MM.1S (cell line): ENCODE measurements at regions not wholly inside any gene's neighbourhood (a gene's known extent, or its start where the extent isn't known, plus 50 kb on each side); places are given as distances from the start of the nearest gene placed in this dataset.

ENCODE experiments used
- EZH2 ChIP-seq: fragments of 300-600 bp; sonication (generic); optimal IDR thresholded peaks from 2 replicates; pipeline ENCODE3; 2017; ENCODE audit warnings: low read depth, mild to moderate bottlenecking, antibody characterized with exemption, low read length, mixed read lengths
- TF ChIP-seq, protein P1 (sequence below): fragments of 300-600 bp; sonication (generic); IDR thresholded peaks from 2 replicates; pipeline ENCODE4 v1.5.1; 2016; ENCODE audit warnings: antibody characterized with exemption, low read length, mixed read lengths

DNA sequence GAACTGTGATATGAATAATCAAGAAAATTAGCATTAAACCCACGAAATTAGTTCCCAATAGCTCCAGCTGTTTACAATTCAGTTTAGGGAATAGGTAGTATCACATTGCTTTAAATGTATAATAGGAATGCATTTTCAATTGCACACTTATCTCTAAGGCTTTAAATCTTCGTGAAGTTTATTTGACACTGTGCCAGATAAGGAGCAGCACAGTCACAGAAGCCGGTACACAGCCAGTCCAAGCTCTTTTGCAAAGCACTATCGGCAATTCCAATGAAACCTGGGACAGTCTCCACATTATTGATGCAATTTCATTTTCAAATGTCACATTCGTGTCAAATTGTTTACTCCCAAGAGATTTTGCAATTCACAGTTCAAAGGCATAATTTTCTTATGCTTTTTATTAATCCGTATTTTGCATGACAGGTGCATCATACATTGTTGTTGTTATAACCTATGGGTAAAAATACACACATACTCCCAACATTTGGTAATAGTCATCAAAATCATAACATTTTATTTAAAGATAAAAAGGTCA, 602.8 kb downstream of the RPS29 start:
- TF ChIP-seq EZH2: no peak
- TF ChIP-seq, protein P1, sequence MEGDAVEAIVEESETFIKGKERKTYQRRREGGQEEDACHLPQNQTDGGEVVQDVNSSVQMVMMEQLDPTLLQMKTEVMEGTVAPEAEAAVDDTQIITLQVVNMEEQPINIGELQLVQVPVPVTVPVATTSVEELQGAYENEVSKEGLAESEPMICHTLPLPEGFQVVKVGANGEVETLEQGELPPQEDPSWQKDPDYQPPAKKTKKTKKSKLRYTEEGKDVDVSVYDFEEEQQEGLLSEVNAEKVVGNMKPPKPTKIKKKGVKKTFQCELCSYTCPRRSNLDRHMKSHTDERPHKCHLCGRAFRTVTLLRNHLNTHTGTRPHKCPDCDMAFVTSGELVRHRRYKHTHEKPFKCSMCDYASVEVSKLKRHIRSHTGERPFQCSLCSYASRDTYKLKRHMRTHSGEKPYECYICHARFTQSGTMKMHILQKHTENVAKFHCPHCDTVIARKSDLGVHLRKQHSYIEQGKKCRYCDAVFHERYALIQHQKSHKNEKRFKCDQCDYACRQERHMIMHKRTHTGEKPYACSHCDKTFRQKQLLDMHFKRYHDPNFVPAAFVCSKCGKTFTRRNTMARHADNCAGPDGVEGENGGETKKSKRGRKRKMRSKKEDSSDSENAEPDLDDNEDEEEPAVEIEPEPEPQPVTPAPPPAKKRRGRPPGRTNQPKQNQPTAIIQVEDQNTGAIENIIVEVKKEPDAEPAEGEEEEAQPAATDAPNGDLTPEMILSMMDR: no peak
